Suppressor macrophage treated with lipopolysaccharide for 1 hour (primary cell): ENCODE measurements at regions not wholly inside any gene's neighbourhood (a gene's known extent, or its start where the extent isn't known, plus 50 kb on each side); places are given as distances from the start of the nearest gene placed in this dataset.

Source experiments
- DNase-seq, 3 donors: peaks; one replicate each; pipeline ENCODE4 v3.0.0-alpha.2; 2020 to 2022

GRCh38 chr6:1144842-1145767, 166.8 kb upstream of the FOXQ1 start:
- no peak for DNase-seq

- DNase-seq, result no peak
Observed at GRCh38 chr6:1143655-1144054, 168.2 kb upstream of the FOXQ1 start.

- no peak for DNase-seq
Observed at GRCh38 chr6:1139155-1139890, 172.6 kb upstream of the FOXQ1 start.

DNA sequence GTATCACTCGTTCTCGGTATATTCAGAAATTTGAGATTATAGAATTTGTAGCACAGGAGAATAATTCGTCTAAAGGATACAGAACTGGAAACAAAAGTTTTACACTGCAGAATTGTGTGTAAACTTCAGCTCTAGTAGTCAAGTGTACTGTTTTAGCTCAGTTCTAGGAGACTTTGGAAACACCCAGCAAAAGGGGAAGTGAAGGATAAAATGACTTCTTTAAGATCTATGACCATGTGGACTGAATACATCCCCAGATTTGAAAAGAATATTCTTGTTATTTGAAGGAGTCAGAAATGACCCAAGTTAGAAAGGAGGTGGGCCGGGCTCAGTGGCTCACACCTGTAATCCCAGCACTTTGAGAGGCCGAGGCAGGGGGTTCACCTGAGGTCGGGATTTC, 174.0 kb upstream of the FOXQ1 start:
- no peak for DNase-seq

DNA sequence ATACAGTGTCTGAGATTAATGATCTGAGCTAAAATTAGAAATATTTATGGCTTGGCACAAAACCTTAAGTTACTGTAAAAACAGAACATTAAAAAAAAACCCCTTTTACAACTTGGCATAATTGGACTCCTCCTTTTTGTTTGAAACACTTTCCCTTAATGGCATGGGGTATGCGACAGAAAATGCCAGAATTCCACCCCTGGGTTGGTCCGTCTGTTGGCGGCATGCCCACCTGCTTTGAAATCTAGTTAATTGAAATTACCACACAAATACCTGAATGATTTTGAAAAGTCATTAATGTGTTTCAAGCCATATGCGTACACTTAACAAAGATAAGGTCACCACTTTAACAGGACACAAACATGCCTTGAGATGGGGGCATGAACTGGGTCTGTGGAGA, 175.1 kb upstream of the FOXQ1 start:
- DNase-seq, result no peak

- no peak for DNase-seq
Observed at GRCh38 chr6:1136415-1136774, 175.5 kb upstream of the FOXQ1 start.

DNA sequence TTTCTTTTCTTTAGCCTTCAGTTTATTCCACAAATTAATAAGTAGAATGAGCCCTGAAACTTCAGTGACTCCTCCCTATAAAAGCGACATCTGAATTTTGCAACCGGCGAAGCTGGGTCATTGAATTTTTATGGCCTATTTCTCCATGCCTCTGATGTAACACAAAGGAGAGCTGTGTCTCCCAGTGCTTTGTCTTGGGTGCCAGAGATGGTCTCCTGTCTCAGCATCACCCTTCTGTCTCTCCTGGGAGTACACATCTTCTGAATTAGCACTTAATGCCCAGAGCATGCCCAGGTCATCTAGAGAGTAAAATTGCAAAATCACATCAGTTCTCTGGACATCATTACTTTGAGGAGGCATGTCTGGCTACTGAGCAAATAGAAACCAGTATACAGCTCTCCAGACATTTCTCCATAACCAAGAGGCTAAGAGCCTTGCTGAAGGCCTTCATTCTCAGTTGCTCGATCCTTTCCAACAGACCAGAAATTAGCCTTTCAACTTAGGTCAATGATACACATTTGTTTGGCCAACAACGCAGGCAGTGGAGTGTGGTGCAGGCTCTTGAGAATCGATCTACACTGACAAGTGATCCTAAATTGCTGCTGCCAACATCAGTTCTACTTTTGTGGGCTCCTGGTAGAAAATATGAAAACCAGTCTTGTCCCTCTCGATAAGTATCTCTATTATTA, 176.0 kb upstream of the FOXQ1 start:
- DNase-seq, result no peak

DNA sequence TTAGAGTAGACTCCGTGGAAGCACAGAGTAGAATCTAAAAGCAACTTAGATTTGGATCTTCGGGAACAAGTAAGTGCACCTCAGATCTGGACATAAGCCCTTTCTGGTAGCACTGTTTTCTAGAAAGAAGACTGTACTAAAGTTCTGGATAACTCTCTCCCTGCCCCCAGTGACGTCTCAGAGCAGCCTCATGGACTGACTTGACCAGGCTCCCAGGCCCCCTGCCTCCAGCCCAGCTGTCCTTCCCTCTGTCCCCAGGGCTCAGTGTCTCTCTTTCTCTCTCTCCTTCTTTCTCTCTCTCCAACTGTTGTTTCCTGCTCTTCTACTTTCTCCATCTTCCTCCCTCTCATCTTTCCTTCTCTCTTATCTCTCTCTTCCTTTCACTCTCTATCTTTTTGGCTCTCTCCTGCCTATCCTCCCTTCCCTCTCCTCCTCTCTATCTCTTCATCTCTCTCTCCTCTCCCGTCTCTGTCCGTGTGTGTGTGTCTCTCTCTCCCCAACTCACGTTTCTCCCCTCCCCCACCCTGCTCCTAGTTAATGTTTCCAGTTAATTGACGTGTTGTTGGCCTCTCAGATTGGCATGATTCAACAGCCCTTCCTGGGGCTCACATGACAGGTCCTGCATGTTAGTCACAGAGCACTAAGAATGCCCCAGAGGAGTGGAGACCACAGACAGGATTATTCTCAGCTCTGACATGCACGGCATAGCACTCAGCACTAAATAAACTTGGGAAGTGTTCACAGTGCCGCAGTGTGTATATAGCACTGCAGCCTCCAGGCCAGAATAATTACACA, 180.4 kb upstream of the FOXQ1 start:
- no peak for DNase-seq

GRCh38 chr6:1130709-1131108, 181.2 kb upstream of the FOXQ1 start:
- DNase-seq, result no peak

DNA sequence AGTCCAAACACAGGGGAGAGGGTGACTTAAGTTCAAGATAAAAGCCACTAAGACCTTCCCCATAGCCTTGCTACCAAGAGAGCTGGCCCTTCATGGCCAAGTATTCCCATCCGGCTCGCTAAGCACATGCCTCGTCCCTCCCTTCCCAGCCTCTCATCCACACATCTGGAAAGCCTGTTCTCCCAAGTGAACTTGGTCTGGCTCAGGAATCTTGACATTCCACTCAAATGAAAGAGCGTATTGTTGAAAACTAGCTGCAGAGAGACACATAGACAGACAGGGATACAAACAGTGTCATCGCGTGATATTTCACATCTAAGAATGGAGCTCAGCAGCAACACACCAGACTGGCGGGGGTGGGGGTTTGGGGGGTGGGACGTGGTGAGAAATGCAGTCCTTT, 182.8 kb upstream of the FOXQ1 start:
- no peak for DNase-seq

- DNase-seq, result no peak
Observed at GRCh38 chr6:1127597-1128288, 184.2 kb upstream of the FOXQ1 start.

- DNase-seq, result no peak
Observed at GRCh38 chr6:1127129-1127528, 184.8 kb upstream of the FOXQ1 start.

- no peak for DNase-seq
Observed at GRCh38 chr6:1126036-1126435, 185.9 kb upstream of the FOXQ1 start.

- DNase-seq, result no peak
Observed at GRCh38 chr6:1125297-1125696, 186.6 kb upstream of the FOXQ1 start.

DNA sequence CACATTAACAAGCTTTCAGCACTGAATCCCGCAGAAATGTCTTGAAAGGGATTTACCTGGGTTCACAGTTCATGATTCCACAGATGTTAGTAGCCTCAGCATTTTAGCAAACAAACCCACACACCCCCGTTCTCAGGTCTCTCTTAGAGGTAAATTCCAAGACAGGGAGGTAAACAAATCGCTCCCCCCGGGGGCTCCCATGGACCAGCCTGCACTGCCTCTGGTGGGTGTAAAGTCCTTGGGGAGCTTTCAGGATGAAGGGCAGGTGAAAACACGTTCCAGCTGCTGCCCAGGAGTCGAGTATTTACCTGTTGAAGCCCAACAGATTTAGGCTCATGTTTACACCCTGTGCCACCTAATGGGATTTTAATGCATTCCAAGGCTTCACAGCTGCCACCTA, 187.0 kb upstream of the FOXQ1 start:
- no peak for DNase-seq

GRCh38 chr6:1123386-1124375, 188.2 kb upstream of the FOXQ1 start:
- no peak for DNase-seq

- DNase-seq, result no peak
Observed at GRCh38 chr6:1122083-1122482, 189.8 kb upstream of the FOXQ1 start.

- DNase-seq, result no peak
Observed at GRCh38 chr6:1118287-1118647, 193.6 kb upstream of the FOXQ1 start.

- no peak for DNase-seq
Observed at GRCh38 chr6:1117530-1118286, 194.2 kb upstream of the FOXQ1 start.

DNA sequence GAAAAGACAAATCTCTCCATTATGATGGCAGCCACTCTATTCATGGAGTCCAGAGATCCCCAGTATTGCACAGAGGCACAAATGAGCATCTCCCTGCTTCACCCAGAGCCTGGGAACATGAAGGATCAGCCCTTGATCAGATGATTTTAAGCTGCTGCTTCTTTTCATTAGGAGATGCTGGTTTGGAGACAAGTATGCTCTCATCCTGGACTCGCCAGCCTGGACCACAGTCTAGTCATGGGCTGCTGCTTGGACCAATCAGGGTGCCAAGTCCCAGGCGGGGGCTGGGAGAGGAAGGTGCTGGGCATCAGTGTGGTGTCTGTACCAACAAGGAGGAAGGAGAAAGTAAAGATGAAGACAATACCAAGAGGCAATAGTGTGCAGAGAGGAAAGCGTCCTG, 195.7 kb upstream of the FOXQ1 start:
- no peak for DNase-seq
